Uterus (tissue), 3 donors: ENCODE measurements at regions not wholly inside any gene's neighbourhood (a gene's known extent, or its start where the extent isn't known, plus 50 kb on each side); places are given as distances from the start of the nearest gene placed in this dataset.

ENCODE experiments used
- DNase-seq, 2 donors: peaks; one replicate each; pipeline ENCODE4 v3.0.0-alpha.2; 2019 to 2020
- H3K27ac ChIP-seq, 2 donors: fragments of 200-600 bp; sonication (generic); 1 replicate in 1 of 2; 2 replicates in 1 of 2; pipeline ENCODE4 v1.5.1; 2016 to 2018
- H3K27me3 ChIP-seq, 2 donors: fragments of 200-600 bp; sonication (generic); one replicate each; pipeline ENCODE4 v1.5.1; 2018 to 2019; ENCODE audit warnings: control low read depth in 1 of 2
- H3K36me3 ChIP-seq, 2 donors: fragments of 200-600 bp; sonication (generic); one replicate each; pipeline ENCODE4 v1.5.1; 2019; ENCODE audit warnings: control low read depth in 1 of 2
- H3K4me1 ChIP-seq, 2 donors: fragments of 200-600 bp; sonication (generic); one replicate each; pipeline ENCODE4 v1.5.1; 2018 to 2019; ENCODE audit warnings: control low read depth in 1 of 2
- H3K4me3 ChIP-seq, 2 donors: fragments of 200-600 bp; sonication (generic); 1 replicate in 1 of 2; 2 replicates in 1 of 2; pipeline ENCODE4 v1.5.1; 2018 to 2019; ENCODE audit warnings: mild to moderate bottlenecking in 1 of 2
- H3K9me3 ChIP-seq, 2 donors: fragments of 200-600 bp; sonication (generic); one replicate each; pipeline ENCODE4 v1.5.1; 2019; ENCODE audit warnings: control low read depth in 1 of 2
- POLR2A ChIP-seq, 2 donors: fragments of 450-650 bp; IDR thresholded peaks; one replicate each; pipeline ENCODE4 v1.6.1; 2016; ENCODE audit warnings: antibody characterized with exemption in 2 of 2, mild to moderate bottlenecking in 1 of 2, moderate library complexity in 1 of 2
- intact Hi-C: fragments of 100-400 bp; cut with DNase I; formaldehyde crosslinking; loops from one replicate; pipeline ENCODE4 v1.15.1; 2023; ENCODE audit warnings: low total_unique reads
- TF ChIP-seq, protein P1 (sequence below), 4 experiments: fragments of 200-600 bp in 2 of 4; fragments of 450-650 bp in 2 of 4; sonication (generic) in 2 of 4; IDR thresholded peaks; one replicate each; pipeline ENCODE4 v1.5.1; 2016 to 2019; ENCODE audit warnings: antibody characterized with exemption in 4 of 4, mild to moderate bottlenecking in 2 of 4, moderate library complexity in 1 of 4
- donor health status: DM: yes; HTN: yes; CAD: no.

DNA sequence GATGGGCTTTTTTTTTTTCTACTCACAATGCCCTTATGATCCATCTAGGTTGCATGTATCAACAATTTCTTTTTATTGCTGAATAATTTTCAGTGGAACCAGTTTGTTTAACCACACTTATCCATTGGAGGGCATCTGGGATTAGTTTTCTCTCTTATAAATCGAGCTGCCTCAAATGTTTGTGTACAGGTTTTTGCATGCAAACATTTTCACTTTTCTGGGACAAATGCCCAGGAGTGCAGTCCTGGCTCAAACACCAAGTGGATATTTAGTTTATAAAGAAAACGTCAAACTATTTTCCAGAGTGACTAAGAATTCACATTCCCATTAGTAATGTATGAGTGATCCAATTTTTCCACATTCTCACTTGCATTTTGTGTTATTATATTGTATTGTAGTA is 313.4 kb downstream of the CXCL12 start:
- Histone ChIP-seq H3K4me1 (no peaks in the 10 kb centered on the region), H3K27me3 (no peaks in the 10 kb centered on the region), H3K36me3 (no peaks in the 10 kb centered on the region), H3K9me3 (no peaks in the 10 kb centered on the region), H3K4me3 (no peak overlapping the region), H3K27ac (no peak overlapping the region)
- no peak for DNase-seq
- intact Hi-C loops: no loop called here
- no peak for TF ChIP-seq POLR2A (IDR thresholded peaks at IDR 0.05)
- TF ChIP-seq, protein P1, sequence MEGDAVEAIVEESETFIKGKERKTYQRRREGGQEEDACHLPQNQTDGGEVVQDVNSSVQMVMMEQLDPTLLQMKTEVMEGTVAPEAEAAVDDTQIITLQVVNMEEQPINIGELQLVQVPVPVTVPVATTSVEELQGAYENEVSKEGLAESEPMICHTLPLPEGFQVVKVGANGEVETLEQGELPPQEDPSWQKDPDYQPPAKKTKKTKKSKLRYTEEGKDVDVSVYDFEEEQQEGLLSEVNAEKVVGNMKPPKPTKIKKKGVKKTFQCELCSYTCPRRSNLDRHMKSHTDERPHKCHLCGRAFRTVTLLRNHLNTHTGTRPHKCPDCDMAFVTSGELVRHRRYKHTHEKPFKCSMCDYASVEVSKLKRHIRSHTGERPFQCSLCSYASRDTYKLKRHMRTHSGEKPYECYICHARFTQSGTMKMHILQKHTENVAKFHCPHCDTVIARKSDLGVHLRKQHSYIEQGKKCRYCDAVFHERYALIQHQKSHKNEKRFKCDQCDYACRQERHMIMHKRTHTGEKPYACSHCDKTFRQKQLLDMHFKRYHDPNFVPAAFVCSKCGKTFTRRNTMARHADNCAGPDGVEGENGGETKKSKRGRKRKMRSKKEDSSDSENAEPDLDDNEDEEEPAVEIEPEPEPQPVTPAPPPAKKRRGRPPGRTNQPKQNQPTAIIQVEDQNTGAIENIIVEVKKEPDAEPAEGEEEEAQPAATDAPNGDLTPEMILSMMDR (IDR thresholded peaks at IDR 0.05): no peak

DNA sequence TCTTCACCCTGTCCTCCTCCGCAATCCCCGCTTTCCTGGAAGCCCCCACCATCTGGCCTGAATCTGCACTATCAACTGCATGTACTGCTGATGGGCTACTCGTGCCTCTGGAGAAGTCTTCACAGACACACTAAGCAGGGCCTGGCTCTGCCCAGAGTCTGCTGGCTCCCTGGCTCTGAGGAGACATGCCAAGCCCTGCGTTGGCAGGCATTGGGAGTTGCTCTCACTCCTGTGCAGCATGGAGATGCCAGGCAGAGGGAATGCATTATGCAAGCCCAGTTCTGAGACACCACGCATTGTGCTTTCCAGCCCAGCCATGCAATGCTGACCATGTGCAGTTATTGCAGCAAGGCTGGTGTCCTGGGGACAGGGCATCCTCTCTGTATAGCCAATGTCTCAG is 314.6 kb downstream of the CXCL12 start:
- Histone ChIP-seq H3K27me3 (no peaks in the 10 kb centered on the region), H3K36me3 (no peaks in the 10 kb centered on the region), H3K27ac (no peak overlapping the region), H3K4me3 (no peak overlapping the region), H3K9me3 (no peaks in the 10 kb centered on the region), H3K4me1 (no peaks in the 10 kb centered on the region)
- TF ChIP-seq, protein P1 (IDR thresholded peaks at IDR 0.05): no peak
- no peak for TF ChIP-seq POLR2A (IDR thresholded peaks at IDR 0.05)
- intact Hi-C loops: no loop called here
- DNase-seq: no peak

DNA sequence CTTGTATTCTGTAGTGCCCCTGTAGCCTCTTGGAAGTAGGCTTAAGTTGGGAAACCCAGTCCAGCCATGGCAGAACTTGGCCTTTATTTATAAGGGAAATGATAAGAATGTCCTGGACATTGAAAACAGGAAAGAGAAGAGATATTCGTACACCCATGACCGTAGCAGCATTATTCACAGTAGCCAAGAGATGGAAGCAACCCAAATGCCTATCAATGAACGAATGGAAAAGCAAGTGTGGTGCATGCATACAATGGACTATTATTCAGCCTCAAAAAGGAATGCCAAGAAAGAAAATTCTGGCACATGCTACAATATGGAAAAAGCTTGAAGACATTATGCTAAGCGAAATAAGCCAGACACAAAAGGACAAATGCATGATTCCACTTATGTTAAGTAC is 315.3 kb downstream of the CXCL12 start:
- Histone ChIP-seq H3K27ac (no peak overlapping the region), H3K9me3 (no peaks in the 10 kb centered on the region), H3K36me3 (no peaks in the 10 kb centered on the region), H3K27me3 (no peaks in the 10 kb centered on the region), H3K4me3 (no peak overlapping the region), H3K4me1 (no peaks in the 10 kb centered on the region)
- DNase-seq: no peak
- TF ChIP-seq POLR2A (IDR thresholded peaks at IDR 0.05): no peak
- TF ChIP-seq, protein P1 (IDR thresholded peaks at IDR 0.05): no peak
- intact Hi-C loops: no loop called here

DNA sequence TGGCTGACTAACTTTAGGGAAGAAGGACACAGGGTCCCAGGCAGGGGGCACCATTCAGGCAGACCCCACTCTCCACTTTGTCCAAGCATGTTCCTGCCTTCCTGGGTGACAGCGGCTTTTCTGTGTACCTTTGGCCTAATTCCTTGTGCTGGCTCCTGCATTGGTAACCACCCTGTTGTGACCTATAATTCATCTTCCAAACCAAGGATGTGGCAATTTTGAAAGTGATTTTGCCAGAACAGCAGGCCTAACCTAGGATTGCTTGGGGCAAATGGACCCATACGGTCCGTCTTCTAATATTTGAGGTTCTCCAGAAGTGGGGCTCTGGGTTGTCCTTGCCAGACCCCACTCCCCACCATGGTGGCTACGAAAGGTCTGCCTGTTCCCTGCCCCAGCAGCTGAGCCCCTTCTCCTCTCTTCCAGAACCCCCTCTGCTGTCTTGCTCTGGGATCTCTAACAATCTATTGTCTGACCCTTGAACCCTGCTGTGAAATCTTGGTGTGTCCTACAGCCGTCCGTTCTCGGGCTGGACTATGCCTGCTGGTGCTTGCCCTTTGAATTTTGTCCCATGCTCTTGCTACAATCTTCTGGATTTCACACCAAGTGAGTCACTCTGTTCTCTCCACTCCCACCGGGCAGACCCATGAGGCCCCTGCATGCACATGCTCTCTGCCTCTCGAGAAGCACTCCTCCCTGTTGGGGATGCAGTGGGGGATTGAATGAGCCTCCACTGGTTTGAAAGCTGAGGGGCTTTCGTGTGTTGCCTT is 316.0 kb downstream of the CXCL12 start:
- H3K4me3 ChIP-seq: no peak overlapping the region
- no peak for DNase-seq
- intact Hi-C loops: no loop called here

DNA sequence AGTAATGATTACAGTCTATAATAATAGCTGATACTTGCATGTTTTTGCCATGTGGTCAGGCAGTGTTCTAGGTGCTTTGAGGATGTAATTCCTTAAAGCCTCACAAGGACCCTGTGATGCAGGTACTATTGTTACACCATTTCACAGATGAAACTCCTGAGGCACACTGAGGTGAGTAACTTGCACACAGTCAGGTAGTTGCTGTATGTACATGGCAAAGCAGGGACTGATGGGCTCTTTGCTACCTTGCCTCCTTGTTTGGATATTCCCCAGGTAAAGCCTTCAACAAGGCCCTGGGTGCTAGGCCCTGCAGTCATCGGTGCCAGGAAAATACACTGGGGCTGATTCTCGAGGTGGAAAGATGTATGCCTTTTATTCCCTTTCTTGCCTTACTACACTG is 317.5 kb downstream of the CXCL12 start:
- no peaks in the 10 kb centered on the region for H3K4me1 ChIP-seq
- H3K4me3 ChIP-seq: no peak overlapping the region
- intact Hi-C loops: no loop called here
- peak overlapping the region in 1 of 2 donors; percentile 69 for H3K27ac ChIP-seq
- no peak for DNase-seq
- no peaks in the 10 kb centered on the region for H3K9me3 ChIP-seq
- H3K36me3 ChIP-seq: no peaks in the 10 kb centered on the region
- no peaks in the 10 kb centered on the region for H3K27me3 ChIP-seq
- no peak for TF ChIP-seq POLR2A (IDR thresholded peaks at IDR 0.05)
- TF ChIP-seq, protein P1 (IDR thresholded peaks at IDR 0.05): no peak

More for the DNA sequence above, 316.0 kb downstream of the CXCL12 start:
- no peak overlapping the region for H3K27ac ChIP-seq
- no peaks in the 10 kb centered on the region for H3K36me3 ChIP-seq
- no peaks in the 10 kb centered on the region for H3K27me3 ChIP-seq
- no peak for TF ChIP-seq POLR2A (IDR thresholded peaks at IDR 0.05)
- TF ChIP-seq, protein P1 (IDR thresholded peaks at IDR 0.05): no peak
- H3K9me3 ChIP-seq: no peaks in the 10 kb centered on the region
- H3K4me1 ChIP-seq: no peaks in the 10 kb centered on the region
